ENCODE measurements at regions not wholly inside any gene's neighbourhood (a gene's known extent, or its start where the extent isn't known, plus 50 kb on each side); places are given as distances from the start of the nearest gene placed in this dataset.
A peak's percentile ranks its signal among the peaks of the same experiment; 100 is the strongest.
"Not testable (repeated sequence)": the region's sequence is repeated elsewhere in the genome, so short reads cannot be mapped to it uniquely, and the experiment has no call there.

- no peaks in the 10 kb centered on the region for H3K9me3 ChIP-seq (ENCODE audit: low read length)
- H3K4me2 ChIP-seq (ENCODE audit: low read length): peak overlapping the region; percentile 15
- TF ChIP-seq POLR2AphosphoS5 (IDR thresholded peaks at IDR 0.05) (peak; percentile 69), TAF1 (IDR thresholded peaks at IDR 0.05; ENCODE audit: low read depth) (no peak), EP300 (conservative IDR thresholded peaks at IDR 0.05; ENCODE audit: poor library complexity, severe bottlenecking) (peak; percentile 80), SMC3 (conservative IDR thresholded peaks at IDR 0.05; ENCODE audit: poor library complexity) (peak; percentile 33), CTCF (IDR thresholded peaks at IDR 0.05; ENCODE audit: poor library complexity, severe bottlenecking) (no peak), MXI1 (conservative IDR thresholded peaks at IDR 0.05; ENCODE audit: poor library complexity, severe bottlenecking) (no peak)
- TF ChIP-seq, protein P1, sequence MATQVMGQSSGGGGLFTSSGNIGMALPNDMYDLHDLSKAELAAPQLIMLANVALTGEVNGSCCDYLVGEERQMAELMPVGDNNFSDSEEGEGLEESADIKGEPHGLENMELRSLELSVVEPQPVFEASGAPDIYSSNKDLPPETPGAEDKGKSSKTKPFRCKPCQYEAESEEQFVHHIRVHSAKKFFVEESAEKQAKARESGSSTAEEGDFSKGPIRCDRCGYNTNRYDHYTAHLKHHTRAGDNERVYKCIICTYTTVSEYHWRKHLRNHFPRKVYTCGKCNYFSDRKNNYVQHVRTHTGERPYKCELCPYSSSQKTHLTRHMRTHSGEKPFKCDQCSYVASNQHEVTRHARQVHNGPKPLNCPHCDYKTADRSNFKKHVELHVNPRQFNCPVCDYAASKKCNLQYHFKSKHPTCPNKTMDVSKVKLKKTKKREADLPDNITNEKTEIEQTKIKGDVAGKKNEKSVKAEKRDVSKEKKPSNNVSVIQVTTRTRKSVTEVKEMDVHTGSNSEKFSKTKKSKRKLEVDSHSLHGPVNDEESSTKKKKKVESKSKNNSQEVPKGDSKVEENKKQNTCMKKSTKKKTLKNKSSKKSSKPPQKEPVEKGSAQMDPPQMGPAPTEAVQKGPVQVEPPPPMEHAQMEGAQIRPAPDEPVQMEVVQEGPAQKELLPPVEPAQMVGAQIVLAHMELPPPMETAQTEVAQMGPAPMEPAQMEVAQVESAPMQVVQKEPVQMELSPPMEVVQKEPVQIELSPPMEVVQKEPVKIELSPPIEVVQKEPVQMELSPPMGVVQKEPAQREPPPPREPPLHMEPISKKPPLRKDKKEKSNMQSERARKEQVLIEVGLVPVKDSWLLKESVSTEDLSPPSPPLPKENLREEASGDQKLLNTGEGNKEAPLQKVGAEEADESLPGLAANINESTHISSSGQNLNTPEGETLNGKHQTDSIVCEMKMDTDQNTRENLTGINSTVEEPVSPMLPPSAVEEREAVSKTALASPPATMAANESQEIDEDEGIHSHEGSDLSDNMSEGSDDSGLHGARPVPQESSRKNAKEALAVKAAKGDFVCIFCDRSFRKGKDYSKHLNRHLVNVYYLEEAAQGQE (IDR thresholded peaks at IDR 0.05; ENCODE audit: borderline replicate concordance): peak; percentile 76
- no peaks in the 10 kb centered on the region for H3K27me3 ChIP-seq (ENCODE audit: insufficient read depth, low read depth, low read length)
- no peaks in the 10 kb centered on the region for H3K79me2 ChIP-seq (replicated peaks; ENCODE audit: insufficient read depth, low read length)
- H3K36me3 ChIP-seq (ENCODE audit: insufficient read depth, low read length): no peaks in the 10 kb centered on the region
- peaks cover 8% of the 10 kb centered on the region for H3F3A ChIP-seq (ENCODE audit: insufficient read depth, low read length, poor library complexity, severe bottlenecking)
- peak overlapping the region; percentile 29 for H3K9ac ChIP-seq (ENCODE audit: low read length)
- H3K4me3 ChIP-seq (ENCODE audit: low read length): peak overlapping the region; percentile 29
- H3K9me2 ChIP-seq (ENCODE audit: insufficient read depth, low read length): no peaks in the 10 kb centered on the region
- H4K20me1 ChIP-seq (ENCODE audit: insufficient read depth): no peaks in the 10 kb centered on the region
- H3K27ac ChIP-seq (ENCODE audit: low read length): peak overlapping the region; percentile 78
- no peak overlapping the region for H2AFZ ChIP-seq (ENCODE audit: low read depth, low read length)
Measured at GRCh38 chr12:127503246-127503645, 763.7 kb upstream of the TMEM132C start.

DNA sequence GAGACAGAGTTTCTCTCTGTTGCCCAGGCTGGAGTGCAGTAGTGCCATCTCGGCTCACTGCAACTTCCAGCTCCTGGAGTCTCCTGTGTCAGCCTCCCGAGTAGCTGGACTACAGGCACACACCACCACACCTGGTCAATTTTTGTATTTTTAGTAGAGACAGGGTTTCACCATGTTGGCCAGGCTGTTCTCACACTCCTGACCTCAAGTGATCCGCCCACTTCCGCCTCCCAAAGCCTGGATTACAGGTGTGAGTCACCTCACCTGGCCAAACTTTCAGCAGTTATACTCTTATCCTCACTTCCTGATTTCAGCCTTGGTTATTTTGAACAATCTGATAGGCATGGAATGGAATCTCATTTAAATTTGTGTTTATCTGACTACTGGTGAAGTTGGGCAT, 763.0 kb upstream of the TMEM132C start:
- H3K36me3 ChIP-seq (ENCODE audit: insufficient read depth, low read length); H3K9me2 ChIP-seq (ENCODE audit: insufficient read depth, low read length); H3K4me2 ChIP-seq (ENCODE audit: low read length); H3K79me2 ChIP-seq (replicated peaks; ENCODE audit: insufficient read depth, low read length); H3F3A ChIP-seq (ENCODE audit: insufficient read depth, low read length, poor library complexity, severe bottlenecking); H3K9me3 ChIP-seq (ENCODE audit: low read length); H2AFZ ChIP-seq (ENCODE audit: low read depth, low read length); H3K27me3 ChIP-seq (ENCODE audit: insufficient read depth, low read depth, low read length); H4K20me1 ChIP-seq (ENCODE audit: insufficient read depth): not testable (repeated sequence)
- H3K9ac ChIP-seq (ENCODE audit: low read length): peak overlapping the region; percentile 29
- peak overlapping the region; percentile 29 for H3K4me3 ChIP-seq (ENCODE audit: low read length)
- H3K27ac ChIP-seq (ENCODE audit: low read length): peak overlapping the region; percentile 78

GRCh38 chr12:127504874-127505273, 762.1 kb upstream of the TMEM132C start:
- no peak overlapping the region for H3K4me3 ChIP-seq (ENCODE audit: low read length)
- peaks cover 8% of the 10 kb centered on the region for H3F3A ChIP-seq (ENCODE audit: insufficient read depth, low read length, poor library complexity, severe bottlenecking)
- no peaks in the 10 kb centered on the region for H4K20me1 ChIP-seq (ENCODE audit: insufficient read depth)
- H2AFZ ChIP-seq (ENCODE audit: low read depth, low read length): no peak overlapping the region
- TF ChIP-seq, protein P1 (IDR thresholded peaks at IDR 0.05; ENCODE audit: borderline replicate concordance): no peak
- TF ChIP-seq CTCF (IDR thresholded peaks at IDR 0.05; ENCODE audit: poor library complexity, severe bottlenecking): no peak
- TF ChIP-seq SMC3 (conservative IDR thresholded peaks at IDR 0.05; ENCODE audit: poor library complexity): no peak
- TF ChIP-seq EP300 (conservative IDR thresholded peaks at IDR 0.05; ENCODE audit: poor library complexity, severe bottlenecking): no peak
- TF ChIP-seq EZH2 (IDR thresholded peaks at IDR 0.05; ENCODE audit: borderline replicate concordance, insufficient read depth, low read length, poor library complexity, severe bottlenecking): no peak
- TF ChIP-seq POLR2AphosphoS5 (IDR thresholded peaks at IDR 0.05): no peak
- TF ChIP-seq MXI1 (conservative IDR thresholded peaks at IDR 0.05; ENCODE audit: poor library complexity, severe bottlenecking): no peak
- TF ChIP-seq RAD21 (conservative IDR thresholded peaks at IDR 0.05): no peak
- no peak for TF ChIP-seq TAF1 (IDR thresholded peaks at IDR 0.05; ENCODE audit: low read depth)
- no peaks in the 10 kb centered on the region for H3K79me2 ChIP-seq (replicated peaks; ENCODE audit: insufficient read depth, low read length)
- H3K27me3 ChIP-seq (ENCODE audit: insufficient read depth, low read depth, low read length): no peaks in the 10 kb centered on the region
- H3K4me2 ChIP-seq (ENCODE audit: low read length): no peak overlapping the region
- H3K36me3 ChIP-seq (ENCODE audit: insufficient read depth, low read length): no peaks in the 10 kb centered on the region
- H3K27ac ChIP-seq (ENCODE audit: low read length): no peak overlapping the region
- no peak overlapping the region for H3K9ac ChIP-seq (ENCODE audit: low read length)
- H3K9me2 ChIP-seq (ENCODE audit: insufficient read depth, low read length): no peaks in the 10 kb centered on the region
- no peaks in the 10 kb centered on the region for H3K9me3 ChIP-seq (ENCODE audit: low read length)
